ENCODE measurements at regions not wholly inside any gene's neighbourhood (a gene's known extent, or its start where the extent isn't known, plus 50 kb on each side); places are given as distances from the start of the nearest gene placed in this dataset.

DNA sequence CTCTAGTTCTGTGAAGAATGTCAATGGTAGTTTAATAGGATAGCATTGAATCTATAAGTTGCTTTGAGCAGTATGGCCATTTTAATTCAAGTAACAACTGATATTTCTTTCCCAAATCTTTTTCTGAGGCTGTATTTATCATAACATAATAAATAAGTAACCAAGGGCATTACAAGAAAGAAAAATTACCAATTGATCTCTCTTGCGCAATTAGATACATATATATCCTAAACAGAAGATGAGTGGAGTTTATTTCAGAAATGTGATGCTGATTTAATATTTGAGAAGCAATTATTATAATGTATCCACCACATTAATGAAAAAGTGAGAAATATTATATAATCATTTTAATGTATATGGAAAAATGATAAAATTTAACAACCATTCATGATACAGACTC lies 802.5 kb upstream of the AGA start:
- H3K4me1 ChIP-seq (ENCODE audit: insufficient read depth, low read length): no peaks in the 10 kb centered on the region
- H3K4me3 ChIP-seq (ENCODE audit: low read depth in 1 of 2, low read length in 2 of 2): no peak overlapping the region
- no peaks in the 10 kb centered on the region for H3K27me3 ChIP-seq (ENCODE audit: insufficient read depth, low read length, poor library complexity)
- ATAC-seq (ENCODE audit: insufficient read depth, low read depth): no peak
- H2AFZ ChIP-seq (ENCODE audit: low read depth, low read length): no peak overlapping the region
- DNase-seq: no peak
- no peaks in the 10 kb centered on the region for H3K79me2 ChIP-seq (ENCODE audit: insufficient read depth, low read length)
- H3K36me3 ChIP-seq (ENCODE audit: insufficient read depth, low read length): no peaks in the 10 kb centered on the region
- no peaks in the 10 kb centered on the region for H4K20me1 ChIP-seq (ENCODE audit: insufficient read depth, low read length)
- no peak overlapping the region for H3K27ac ChIP-seq (ENCODE audit: low read length)
- peaks cover 3% of the 10 kb centered on the region for H3K9me3 ChIP-seq (ENCODE audit: insufficient read depth, low read length, severe bottlenecking)
- no peak for TF ChIP-seq CTCF (IDR thresholded peaks at IDR 0.05; ENCODE audit: borderline replicate concordance, extremely low read depth, low read length, poor library complexity, severe bottlenecking)
- no peak for TF ChIP-seq EZH2 (IDR thresholded peaks at IDR 0.05; ENCODE audit: borderline replicate concordance, low read depth, low read length, severe bottlenecking)
- no peak overlapping the region for H3K9ac ChIP-seq (ENCODE audit: low read depth, low read length)
- H3K4me2 ChIP-seq (ENCODE audit: insufficient read depth, low read length): no peak overlapping the region

GRCh38 chr4:178255172-178255571 lies 812.9 kb upstream of the AGA start:
- Histone ChIP-seq H3K9me3 (ENCODE audit: insufficient read depth, low read length, severe bottlenecking) (no peaks in the 10 kb centered on the region), H3K27me3 (ENCODE audit: insufficient read depth, low read length, poor library complexity) (no peaks in the 10 kb centered on the region), H2AFZ (ENCODE audit: low read depth, low read length) (no peak overlapping the region), H3K79me2 (ENCODE audit: insufficient read depth, low read length) (no peaks in the 10 kb centered on the region), H3K36me3 (ENCODE audit: insufficient read depth, low read length) (no peaks in the 10 kb centered on the region), H3K4me2 (ENCODE audit: insufficient read depth, low read length) (no peak overlapping the region), H3K9ac (ENCODE audit: low read depth, low read length) (no peak overlapping the region), H3K27ac (ENCODE audit: low read length) (no peak overlapping the region), H3K4me3 (ENCODE audit: low read depth in 1 of 2, low read length in 2 of 2) (no peak overlapping the region), H4K20me1 (ENCODE audit: insufficient read depth, low read length) (no peaks in the 10 kb centered on the region), H3K4me1 (ENCODE audit: insufficient read depth, low read length) (no peaks in the 10 kb centered on the region)
- DNase-seq: no peak
- TF ChIP-seq CTCF (IDR thresholded peaks at IDR 0.05; ENCODE audit: borderline replicate concordance, extremely low read depth, low read length, poor library complexity, severe bottlenecking): no peak
- TF ChIP-seq EZH2 (IDR thresholded peaks at IDR 0.05; ENCODE audit: borderline replicate concordance, low read depth, low read length, severe bottlenecking): no peak
- no peak for ATAC-seq (ENCODE audit: insufficient read depth, low read depth)

DNA sequence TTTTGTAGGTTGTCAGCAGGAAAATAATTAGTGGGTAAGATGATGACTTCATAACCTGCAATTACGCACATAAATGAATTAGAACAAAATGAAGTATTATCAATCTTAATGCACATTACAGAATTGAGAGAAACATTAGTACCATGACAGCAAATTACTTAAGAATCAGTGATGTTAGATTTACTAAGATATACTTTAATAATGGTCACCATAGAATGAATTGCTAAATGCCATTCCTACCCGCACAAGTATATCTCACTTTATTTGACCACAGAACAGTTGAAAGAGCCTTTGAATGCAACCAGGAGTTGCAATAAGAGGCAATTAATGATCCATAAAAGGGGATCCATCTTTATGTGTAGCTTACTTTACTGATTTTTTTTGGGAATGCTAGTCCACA lies 816.4 kb upstream of the AGA start:
- ATAC-seq (ENCODE audit: insufficient read depth, low read depth) (no peak), DNase-seq (no peak)
- H3K27me3 ChIP-seq (ENCODE audit: insufficient read depth, low read length, poor library complexity): no peaks in the 10 kb centered on the region
- TF ChIP-seq EZH2 (IDR thresholded peaks at IDR 0.05; ENCODE audit: borderline replicate concordance, low read depth, low read length, severe bottlenecking) (no peak), CTCF (IDR thresholded peaks at IDR 0.05; ENCODE audit: borderline replicate concordance, extremely low read depth, low read length, poor library complexity, severe bottlenecking) (no peak)
- no peak overlapping the region for H3K4me2 ChIP-seq (ENCODE audit: insufficient read depth, low read length)
- no peak overlapping the region for H3K27ac ChIP-seq (ENCODE audit: low read length)
- no peaks in the 10 kb centered on the region for H4K20me1 ChIP-seq (ENCODE audit: insufficient read depth, low read length)
- no peaks in the 10 kb centered on the region for H3K79me2 ChIP-seq (ENCODE audit: insufficient read depth, low read length)
- H3K36me3 ChIP-seq (ENCODE audit: insufficient read depth, low read length): no peaks in the 10 kb centered on the region
- no peaks in the 10 kb centered on the region for H3K9me3 ChIP-seq (ENCODE audit: insufficient read depth, low read length, severe bottlenecking)
- no peak overlapping the region for H3K9ac ChIP-seq (ENCODE audit: low read depth, low read length)
- H3K4me1 ChIP-seq (ENCODE audit: insufficient read depth, low read length): no peaks in the 10 kb centered on the region
- no peak overlapping the region for H2AFZ ChIP-seq (ENCODE audit: low read depth, low read length)
- H3K4me3 ChIP-seq (ENCODE audit: low read depth in 1 of 2, low read length in 2 of 2): no peak overlapping the region

GRCh38 chr4:178259566-178259965 lies 817.3 kb upstream of the AGA start:
- Histone ChIP-seq H3K4me1 (ENCODE audit: insufficient read depth, low read length) (no peaks in the 10 kb centered on the region), H3K4me3 (ENCODE audit: low read depth in 1 of 2, low read length in 2 of 2) (no peak overlapping the region), H3K4me2 (ENCODE audit: insufficient read depth, low read length) (no peak overlapping the region), H3K79me2 (ENCODE audit: insufficient read depth, low read length) (no peaks in the 10 kb centered on the region), H4K20me1 (ENCODE audit: insufficient read depth, low read length) (no peaks in the 10 kb centered on the region), H3K27me3 (ENCODE audit: insufficient read depth, low read length, poor library complexity) (no peaks in the 10 kb centered on the region), H3K9ac (ENCODE audit: low read depth, low read length) (no peak overlapping the region), H3K27ac (ENCODE audit: low read length) (no peak overlapping the region), H2AFZ (ENCODE audit: low read depth, low read length) (no peak overlapping the region), H3K36me3 (ENCODE audit: insufficient read depth, low read length) (no peaks in the 10 kb centered on the region), H3K9me3 (ENCODE audit: insufficient read depth, low read length, severe bottlenecking) (no peaks in the 10 kb centered on the region)
- no peak for TF ChIP-seq EZH2 (IDR thresholded peaks at IDR 0.05; ENCODE audit: borderline replicate concordance, low read depth, low read length, severe bottlenecking)
- no peak for TF ChIP-seq CTCF (IDR thresholded peaks at IDR 0.05; ENCODE audit: borderline replicate concordance, extremely low read depth, low read length, poor library complexity, severe bottlenecking)
- no peak for DNase-seq
- ATAC-seq (ENCODE audit: insufficient read depth, low read depth): no peak
